H1 (cell line): ENCODE measurements at regions not wholly inside any gene's neighbourhood (a gene's known extent, or its start where the extent isn't known, plus 50 kb on each side); places are given as distances from the start of the nearest gene placed in this dataset.

Experiments
- CTCF ChIA-PET: fragments of 300-600 bp; sonication (Branson Sonifier 250); formaldehyde crosslinking; loops from one replicate; lab custom pipeline; 2021; ENCODE audit not compliant: partially characterized antibody; lab: Charles Lee
- POLR2A ChIA-PET: fragments of 300-600 bp; sonication (Branson Sonifier 250); formaldehyde crosslinking; loops from one replicate; lab custom pipeline; 2021; ENCODE audit warnings: inconsistent platforms; ENCODE audit not compliant: partially characterized antibody; lab: Charles Lee
- DNase-seq, 2 experiments: peaks; one replicate each; pipeline versions ENCODE4 v3.0.0 to v3.0.0-alpha.2; 2010 to 2022; ENCODE audit warnings: low spot score in 2 of 2, low read depth in 1 of 2, mixed read lengths in 1 of 2
- FAIRE-seq: peaks from 2 replicates; lab custom pipeline; 2011; peaks lifted over from hg19 to GRCh38; lab: Jason Lieb, UNC
- H2AFZ ChIP-seq: 2 replicates; pipeline ENCODE4 v1.8.1; 2012; ENCODE audit warnings: low read length, inconsistent platforms
- H2AK5ac ChIP-seq: 2 replicates; pipeline ENCODE4 v1.6.1; 2013; ENCODE audit warnings: low read depth, low read length
- H2BK120ac ChIP-seq: replicated peaks from 2 replicates; pipeline ENCODE3; 2013; ENCODE audit warnings: low read depth, low read length, inconsistent platforms
- H2BK12ac ChIP-seq: 2 replicates; pipeline ENCODE4 v1.6.1; 2013; ENCODE audit warnings: low read depth, low read length
- H2BK15ac ChIP-seq: 2 replicates; pipeline ENCODE4 v1.6.1; 2013; ENCODE audit warnings: low read length
- H2BK20ac ChIP-seq: 2 replicates; pipeline ENCODE4 v1.6.1; 2013; ENCODE audit warnings: low read length
- H2BK5ac ChIP-seq: 2 replicates; pipeline ENCODE4 v1.6.1; 2013; ENCODE audit warnings: low read depth, low read length
- H3K14ac ChIP-seq: 2 replicates; pipeline ENCODE4 v1.6.1; 2013; ENCODE audit warnings: inconsistent platforms; ENCODE audit not compliant: insufficient read length
- H3K18ac ChIP-seq: 2 replicates; pipeline ENCODE4 v1.6.1; 2013; ENCODE audit warnings: low read length; ENCODE audit errors: extremely low read depth
- H3K23ac ChIP-seq: 2 replicates; pipeline ENCODE4 v1.6.1; 2013; ENCODE audit warnings: inconsistent platforms; ENCODE audit not compliant: insufficient read length
- H3K23me2 ChIP-seq: 2 replicates; pipeline ENCODE4 v1.6.1; 2013; ENCODE audit warnings: low read depth, low read length
- H3K27ac ChIP-seq: 2 replicates; pipeline ENCODE4 v1.6.1; 2011; ENCODE audit warnings: low read depth, low read length, inconsistent platforms
- H3K27me3 ChIP-seq, 4 experiments: replicated peaks in 1 of 4; 1 replicate in 1 of 4; 2 replicates in 3 of 4; pipeline versions ENCODE4 v1.6.1 to v1.8.1; 2011 to 2013; ENCODE audit warnings: low read length in 3 of 4, mild to moderate bottlenecking in 3 of 4, inconsistent platforms in 2 of 4, mixed read lengths in 2 of 4, moderate library complexity in 1 of 4; ENCODE audit not compliant: control insufficient read depth in 3 of 4, insufficient read depth in 3 of 4; ENCODE audit errors: extremely low read depth in 1 of 4
- H3K36me3 ChIP-seq, 4 experiments: 2 replicates each; pipeline versions ENCODE4 v1.6.1 to v1.8.1; 2011 to 2013; ENCODE audit warnings: mild to moderate bottlenecking in 4 of 4, low read length in 3 of 4, moderate library complexity in 2 of 4, control low read depth in 1 of 4, inconsistent platforms in 1 of 4; ENCODE audit not compliant: insufficient read depth in 4 of 4, control insufficient read depth in 2 of 4
- H3K4ac ChIP-seq: replicated peaks from 2 replicates; pipeline ENCODE3; 2013; ENCODE audit warnings: low read length, low read depth, mixed read lengths, inconsistent platforms; ENCODE audit not compliant: insufficient read length
- H3K4me1 ChIP-seq, 4 experiments: replicated peaks in 1 of 4; 1 replicate in 1 of 4; 2 replicates in 3 of 4; pipeline versions ENCODE4 v1.6.1 to v1.8.1; 2011 to 2013; ENCODE audit warnings: low read length in 3 of 4, inconsistent platforms in 2 of 4, mixed read lengths in 1 of 4; ENCODE audit not compliant: insufficient read depth in 4 of 4, control insufficient read depth in 3 of 4
- H3K4me2 ChIP-seq, 2 experiments: 2 replicates each; pipeline versions ENCODE4 v1.6.1 to v1.8.1; 2011 to 2013; ENCODE audit warnings: low read depth in 2 of 2, low read length in 2 of 2, control low read depth in 1 of 2, inconsistent platforms in 1 of 2, mild to moderate bottlenecking in 1 of 2; ENCODE audit not compliant: insufficient read depth in 1 of 2
- H3K4me3 ChIP-seq, 4 experiments: fragments of 200-600, 300-600 bp in 1 of 4; sonication (generic), shearing (Covaris generic), sonication (Bioruptor Twin) in 1 of 4; 2 replicates each; pipeline versions ENCODE4 v1.5.1 to v1.8.1; 2011 to 2016; ENCODE audit warnings: low read length in 4 of 4, low read depth in 3 of 4, control low read depth in 2 of 4, inconsistent platforms in 2 of 4, mild to moderate bottlenecking in 2 of 4, mixed read lengths in 1 of 4, moderate library complexity in 1 of 4; ENCODE audit not compliant: insufficient read depth in 2 of 4; ENCODE audit errors: extremely low read depth in 1 of 4
- H3K56ac ChIP-seq: replicated peaks from 2 replicates; pipeline ENCODE3; 2013; ENCODE audit warnings: low read depth, mild to moderate bottlenecking, mixed read lengths, low read length, inconsistent platforms; ENCODE audit not compliant: insufficient read length
- H3K79me1 ChIP-seq: 2 replicates; pipeline ENCODE4 v1.6.1; 2013; ENCODE audit warnings: low read depth, low read length, control low read depth
- H3K79me2 ChIP-seq, 2 experiments: 2 replicates each; pipeline versions ENCODE4 v1.6.1 to v1.8.1; 2012 to 2013; ENCODE audit warnings: low read length in 2 of 2, mild to moderate bottlenecking in 2 of 2, inconsistent platforms in 1 of 2; ENCODE audit not compliant: insufficient read depth in 2 of 2, control insufficient read depth in 1 of 2
- H3K9ac ChIP-seq, 4 experiments: replicated peaks in 1 of 4; 1 replicate in 1 of 4; 2 replicates in 3 of 4; pipeline versions ENCODE4 v1.6.1 to v1.8.1; 2011 to 2013; ENCODE audit warnings: low read depth in 3 of 4, low read length in 3 of 4, control low read depth in 2 of 4, mild to moderate bottlenecking in 2 of 4, moderate library complexity in 2 of 4, inconsistent platforms in 1 of 4; ENCODE audit errors: extremely low read depth in 1 of 4
- H3K9me3 ChIP-seq, 2 experiments: 2 replicates each; pipeline versions ENCODE4 v1.6.1 to v1.8.1; 2012 to 2013; ENCODE audit warnings: mild to moderate bottlenecking in 2 of 2, moderate library complexity in 2 of 2, control low read depth in 1 of 2, inconsistent platforms in 1 of 2, low read depth in 1 of 2, low read length in 1 of 2, mixed read lengths in 1 of 2; ENCODE audit not compliant: insufficient read depth in 2 of 2
- H4K20me1 ChIP-seq, 2 experiments: replicated peaks in 1 of 2; 2 replicates each; pipeline versions ENCODE3 to v1.8.1; 2011 to 2013; ENCODE audit warnings: inconsistent platforms in 2 of 2, low read length in 2 of 2, mild to moderate bottlenecking in 1 of 2; ENCODE audit not compliant: insufficient read depth in 2 of 2, control insufficient read depth in 1 of 2
- H4K5ac ChIP-seq: 2 replicates; pipeline ENCODE4 v1.6.1; 2013; ENCODE audit warnings: low read length, low read depth, mixed read lengths, inconsistent platforms; ENCODE audit not compliant: insufficient read length
- H4K8ac ChIP-seq: 2 replicates; pipeline ENCODE4 v1.8.0; 2013; ENCODE audit warnings: mild to moderate bottlenecking, moderate library complexity, low read length, inconsistent platforms; ENCODE audit not compliant: insufficient read depth; ENCODE audit errors: extremely low read depth
- H4K91ac ChIP-seq: replicated peaks from 2 replicates; pipeline ENCODE3; 2013; ENCODE audit warnings: low read length, mixed read lengths, inconsistent platforms; ENCODE audit not compliant: insufficient read length
- BACH1 ChIP-seq: IDR thresholded peaks from 2 replicates; pipeline ENCODE4 v1.6.1; 2012; ENCODE audit warnings: low read length, improper control_type of control experiment
- BCL11A ChIP-seq, 2 experiments: IDR thresholded peaks; one replicate each; pipeline ENCODE4 v1.6.1; 2011; ENCODE audit warnings: low read depth in 2 of 2, low read length in 2 of 2, mild to moderate bottlenecking in 2 of 2
- CEBPB ChIP-seq: IDR thresholded peaks from 2 replicates; pipeline ENCODE4 v1.6.1; 2012; ENCODE audit warnings: low read depth, low read length
- FOSL1 ChIP-seq: IDR thresholded peaks from 2 replicates; pipeline ENCODE4 v1.6.1; 2011; ENCODE audit warnings: mild to moderate bottlenecking, low read depth, low read length, moderate library complexity; ENCODE audit not compliant: insufficient read depth
- GTF2F1 ChIP-seq: IDR thresholded peaks from 2 replicates; pipeline ENCODE4 v1.6.1; 2012; ENCODE audit warnings: low read depth, low read length, improper control_type of control experiment, borderline replicate concordance
- HDAC2 ChIP-seq, 2 experiments: fragments of 300-600 bp in 1 of 2; sonication (generic) in 1 of 2; IDR thresholded peaks; 2 replicates each; pipeline ENCODE4 v1.6.1; 2011 to 2012; ENCODE audit warnings: low read depth in 2 of 2, low read length in 2 of 2, mild to moderate bottlenecking in 2 of 2, moderate library complexity in 2 of 2, borderline replicate concordance in 1 of 2, inconsistent platforms in 1 of 2
- HDAC6 ChIP-seq: IDR thresholded peaks from one replicate; pipeline ENCODE4 v1.7.1; 2012; ENCODE audit warnings: low read depth, mild to moderate bottlenecking, inconsistent platforms, low read length, moderate library complexity
- JUND ChIP-seq: IDR thresholded peaks from 2 replicates; pipeline ENCODE4 v1.6.1; 2011; ENCODE audit warnings: mild to moderate bottlenecking, improper control_type of control experiment, low read length
- KDM4A ChIP-seq: IDR thresholded peaks from one replicate; pipeline ENCODE4 v1.7.1; 2012; ENCODE audit warnings: low read depth, mild to moderate bottlenecking, moderate library complexity, low read length, inconsistent platforms; ENCODE audit not compliant: severe bottlenecking
- MAFK ChIP-seq: IDR thresholded peaks from 2 replicates; pipeline ENCODE4 v1.6.1; 2012; ENCODE audit warnings: low read depth, mild to moderate bottlenecking, improper control_type of control experiment, low read length
- NRF1 ChIP-seq: IDR thresholded peaks from 2 replicates; pipeline ENCODE4 v1.6.1; 2011; ENCODE audit warnings: mild to moderate bottlenecking, low read depth, low read length, improper control_type of control experiment
- RFX5 ChIP-seq: IDR thresholded peaks from 2 replicates; pipeline ENCODE4 v1.6.1; 2011; ENCODE audit warnings: low read depth, low read length, improper control_type of control experiment, borderline replicate concordance
- SAP30 ChIP-seq: fragments of 300-600 bp; sonication (generic); IDR thresholded peaks from 2 replicates; pipeline ENCODE4 v1.7.1; 2012; ENCODE audit warnings: low read length, moderate library complexity, mild to moderate bottlenecking, inconsistent platforms; ENCODE audit not compliant: insufficient read depth, insufficient replicate concordance
- SIRT6 ChIP-seq: IDR thresholded peaks from one replicate; pipeline ENCODE4 v1.7.1; 2012; ENCODE audit warnings: low read length, inconsistent platforms
- TBP ChIP-seq: IDR thresholded peaks from 2 replicates; pipeline ENCODE4 v1.6.1; 2011; ENCODE audit warnings: low read depth, low read length, improper control_type of control experiment
- TEAD4 ChIP-seq: IDR thresholded peaks from 2 replicates; pipeline ENCODE4 v1.6.1; 2012; ENCODE audit warnings: low read depth, low read length, inconsistent platforms, mixed read lengths
- WGBS, 2 experiments: shearing (Covaris generic) in 1 of 2; methylation state at CpG; one replicate each; pipeline versions ENCODE4 v1.1.6 to v1.1.7; 2013 to 2015; ENCODE audit warnings: low lambda C conversion rate in 2 of 2, mixed read lengths in 2 of 2, inconsistent platforms in 1 of 2, low coverage in 1 of 2, missing lambda C conversion rate in 1 of 2; ENCODE audit not compliant: insufficient replicate concordance in 2 of 2, insufficient coverage in 1 of 2, insufficient read length in 1 of 2; ENCODE audit errors: extremely low coverage in 1 of 2, missing lambda C conversion rate in 1 of 2; 5-methylcytosine and 5-hydroxymethylcytosine counted together

DNA sequence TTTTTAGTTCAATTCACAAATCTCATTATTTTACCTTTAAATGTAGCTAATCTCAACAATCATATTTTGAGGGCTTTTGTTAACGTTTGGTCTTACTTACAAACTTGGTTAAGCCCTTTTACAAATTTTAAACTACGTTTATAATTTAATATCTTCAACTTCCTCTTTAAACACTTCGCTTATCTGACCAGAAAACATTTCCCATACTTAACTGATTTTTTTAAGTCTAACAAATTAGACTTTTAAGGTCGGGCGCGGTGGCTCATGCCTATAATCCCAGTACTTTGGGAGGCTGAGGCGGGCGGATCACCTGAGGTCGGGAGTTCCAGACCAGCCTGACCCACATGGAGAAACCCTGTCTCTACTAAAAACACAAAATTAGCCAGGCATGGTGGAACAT is 300.9 kb downstream of the LMX1A start:
- FAIRE-seq: no peak
- Histone ChIP-seq H2AFZ (no peak overlapping the region), H3K56ac (no peak overlapping the region), H4K8ac (no peak overlapping the region), H3K4me1 (peaks cover 0 to 6% (median 1%) of the 10 kb centered on the region in 4 experiments; a peak in 3 of 7 replicates), H3K4me3 (no peak overlapping the region), H3K79me1 (no peaks in the 10 kb centered on the region), H2BK20ac (no peak overlapping the region), H3K23ac (no peak overlapping the region), H4K20me1 (no peaks in the 10 kb centered on the region), H3K23me2 (no peaks in the 10 kb centered on the region; the same call in none of the 2 replicates), H4K91ac (no peak overlapping the region), H3K27ac (no peak overlapping the region), H4K5ac (no peak overlapping the region), H3K36me3 (no peaks in the 10 kb centered on the region), H2BK5ac (no peak overlapping the region), H3K9me3 (no peaks in the 10 kb centered on the region), H3K4ac (no peak overlapping the region), H3K27me3 (peaks cover 0 to 3% (median 1%) of the 10 kb centered on the region in 4 experiments; a peak in 5 of 7 replicates), H3K14ac (no peak overlapping the region), H3K18ac (no peak overlapping the region), H3K79me2 (no peaks in the 10 kb centered on the region), H2AK5ac (no peak overlapping the region), H2BK15ac (no peak overlapping the region), H2BK12ac (no peak overlapping the region), H3K4me2 (no peak overlapping the region), H3K9ac (no peak overlapping the region), H2BK120ac (no peak overlapping the region)
- POLR2A ChIA-PET: no interaction called here
- WGBS, 2 experiments: 89 to 100% methylated on average over 2 to 9 of the region's 9 CpGs
- no peak for DNase-seq
- CTCF ChIA-PET: interaction anchor here (1.0 kb wide), 1 partner anchor 8 kb away, joined by 3 read pairs; no protein-coding TSS in a partner anchor
- no peak for TF ChIP-seq HDAC2 (IDR thresholded peaks at IDR 0.05; ENCODE audit: borderline replicate concordance in 1 of 2, low read depth in 2 of 2, low read length in 2 of 2)
- no peak for TF ChIP-seq FOSL1
- TF ChIP-seq BCL11A (IDR thresholded peaks at IDR 0.05; ENCODE audit: low read depth in 2 of 2, low read length in 2 of 2): no peak
- no peak for TF ChIP-seq TEAD4
- TF ChIP-seq BACH1: no peak
- no peak for TF ChIP-seq CEBPB
- TF ChIP-seq SIRT6: no peak
- no peak for TF ChIP-seq KDM4A
- no peak for TF ChIP-seq MAFK
- TF ChIP-seq JUND: no peak
- no peak for TF ChIP-seq GTF2F1
- no peak for TF ChIP-seq RFX5
- no peak for TF ChIP-seq HDAC6
- TF ChIP-seq TBP: no peak
- no peak for TF ChIP-seq SAP30
- no peak for TF ChIP-seq NRF1
